SK-N-SH (cell line): ENCODE measurements at regions not wholly inside any gene's neighbourhood (a gene's known extent, or its start where the extent isn't known, plus 50 kb on each side); places are given as distances from the start of the nearest gene placed in this dataset.

Experiments used
- CTCF ChIA-PET: fragments of 300-600, 350-600 bp; formaldehyde crosslinking; extraction: SDS; loops from one replicate; lab custom pipeline; 2021; lab: Yijun Ruan, JAX
- POLR2A ChIA-PET: fragments of 350-600 bp; sonication (Branson Sonifier 250); formaldehyde crosslinking; extraction: SDS; loops from one replicate; lab custom pipeline; 2020; ENCODE audit warnings: antibody characterized with exemption, inconsistent platforms; lab: Yijun Ruan, JAX
- DNase-seq: peaks from one replicate; pipeline ENCODE4 v3.0.0; 2012
- H2AFZ ChIP-seq: fragments of 200-600 bp; sonication (generic); 2 replicates; pipeline ENCODE4 v1.8.1; 2016; ENCODE audit warnings: antibody characterized with exemption, mild to moderate bottlenecking, low read depth
- H3F3A ChIP-seq: fragments of 200-600 bp; sonication (generic); replicated peaks from 2 replicates; pipeline ENCODE3; 2016; ENCODE audit warnings: antibody characterized with exemption, mild to moderate bottlenecking; ENCODE audit not compliant: insufficient read depth
- H3K27ac ChIP-seq, 2 experiments: fragments of 200-500 bp in 1 of 2; fragments of 200-600 bp in 1 of 2; sonication (Bioruptor generic) in 1 of 2; sonication (generic), shearing (Covaris generic) in 1 of 2; 2 replicates each; pipeline versions ENCODE4 v1.5.1 to v1.6.1; 2014 to 2016; ENCODE audit warnings: low read depth in 2 of 2, inconsistent platforms in 1 of 2, low read length in 1 of 2, mild to moderate bottlenecking in 1 of 2, mixed read lengths in 1 of 2
- H3K27me3 ChIP-seq: fragments of 200-600 bp; sonication (generic), shearing (Covaris generic); 2 replicates; pipeline ENCODE4 v1.6.1; 2016; ENCODE audit warnings: mixed run types; ENCODE audit not compliant: insufficient read depth
- H3K36me3 ChIP-seq, 2 experiments: fragments of 200-500 bp in 1 of 2; fragments of 200-600 bp in 1 of 2; sonication (Bioruptor generic) in 1 of 2; sonication (generic) in 1 of 2; replicated peaks in 1 of 2; 2 replicates each; pipeline versions ENCODE3 to v1.5.1; 2014 to 2016; ENCODE audit warnings: low read length in 1 of 2, mild to moderate bottlenecking in 1 of 2; ENCODE audit not compliant: insufficient read depth in 2 of 2, control insufficient read depth in 1 of 2
- H3K4me1 ChIP-seq, 2 experiments: fragments of 200-500 bp in 1 of 2; fragments of 200-600 bp in 1 of 2; sonication (Bioruptor generic) in 1 of 2; sonication (generic), shearing (Covaris generic) in 1 of 2; 2 replicates each; pipeline versions ENCODE4 v1.5.1 to v1.6.1; 2014 to 2016; ENCODE audit warnings: low read depth in 1 of 2, low read length in 1 of 2, mixed run types in 1 of 2; ENCODE audit not compliant: insufficient read depth in 2 of 2, control insufficient read depth in 1 of 2
- H3K4me2 ChIP-seq: fragments of 200-600 bp; sonication (generic), shearing (Covaris generic); 2 replicates; pipeline ENCODE4 v1.6.1; 2017; ENCODE audit warnings: mixed run types
- H3K4me3 ChIP-seq, 2 experiments: fragments of 200-500 bp in 1 of 2; fragments of 200-600 bp in 1 of 2; sonication (Bioruptor generic) in 1 of 2; sonication (generic), shearing (Covaris generic) in 1 of 2; 2 replicates each; pipeline versions ENCODE4 v1.5.1 to v1.8.1; 2014 to 2016; ENCODE audit warnings: low read depth in 2 of 2, inconsistent platforms in 1 of 2, low read length in 1 of 2, mild to moderate bottlenecking in 1 of 2, mixed read lengths in 1 of 2, moderate library complexity in 1 of 2
- H3K79me2 ChIP-seq: fragments of 200-600 bp; sonication (generic); 2 replicates; pipeline ENCODE4 v1.8.1; 2017; ENCODE audit warnings: mild to moderate bottlenecking; ENCODE audit not compliant: insufficient read depth
- H3K9ac ChIP-seq: fragments of 200-600 bp; sonication (generic); 2 replicates; pipeline ENCODE4 v1.6.1; 2017; ENCODE audit warnings: mixed run types
- H3K9me2 ChIP-seq: fragments of 200-600 bp; sonication (generic); 2 replicates; pipeline ENCODE4 v1.6.1; 2017; ENCODE audit warnings: mixed run types
- H3K9me3 ChIP-seq: fragments of 200-600 bp; sonication (generic); 2 replicates; pipeline ENCODE4 v1.6.1; 2017; ENCODE audit warnings: mixed run types, mild to moderate bottlenecking, moderate library complexity
- H4K20me1 ChIP-seq: fragments of 200-600 bp; sonication (generic); 2 replicates; pipeline ENCODE4 v1.6.1; 2017; ENCODE audit warnings: mild to moderate bottlenecking, mixed run types; ENCODE audit not compliant: insufficient read depth
- CHD2 ChIP-seq: fragments of 150-350 bp; IDR thresholded peaks from 2 replicates; pipeline ENCODE4 v1.6.1; 2018; ENCODE audit warnings: low read length; ENCODE audit not compliant: partially characterized antibody
- EZH2phosphoT487 ChIP-seq: fragments of 200-600 bp; sonication (generic); IDR thresholded peaks from 2 replicates; pipeline ENCODE4 v1.6.1; 2017; ENCODE audit warnings: low read depth, mixed run types, mild to moderate bottlenecking, antibody characterized with exemption, moderate library complexity, borderline replicate concordance
- FOXM1 ChIP-seq: IDR thresholded peaks from 2 replicates; pipeline ENCODE4 v1.4.0; 2012; ENCODE audit warnings: low read depth, mild to moderate bottlenecking
- GABPA ChIP-seq: IDR thresholded peaks from 2 replicates; pipeline ENCODE4 v1.4.0; 2012; ENCODE audit warnings: low read depth, mild to moderate bottlenecking
- NFIC ChIP-seq: IDR thresholded peaks from 2 replicates; pipeline ENCODE4 v1.4.0; 2012; ENCODE audit warnings: borderline replicate concordance
- NRF1 ChIP-seq: IDR thresholded peaks from 2 replicates; pipeline ENCODE4 v1.6.1; 2012; ENCODE audit warnings: low read depth, mild to moderate bottlenecking, low read length
- PBX3 ChIP-seq: IDR thresholded peaks from 2 replicates; pipeline ENCODE4; 2012
- POLR2AphosphoS5 ChIP-seq: IDR thresholded peaks from 2 replicates; pipeline ENCODE4 v1.6.1; 2012; ENCODE audit warnings: low read depth, low read length
- RXRA ChIP-seq: IDR thresholded peaks from 2 replicates; pipeline ENCODE4 v1.4.0; 2012; ENCODE audit warnings: low read depth, mild to moderate bottlenecking, borderline replicate concordance
- TAF1 ChIP-seq: IDR thresholded peaks from 2 replicates; pipeline ENCODE4 v1.6.1; 2012; ENCODE audit warnings: low read depth, mild to moderate bottlenecking, low read length, moderate library complexity, borderline replicate concordance
- TCF12 ChIP-seq: IDR thresholded peaks from 2 replicates; pipeline ENCODE4 v1.4.0; 2012
- USF1 ChIP-seq: IDR thresholded peaks from 2 replicates; pipeline ENCODE4 v1.4.0; 2012; ENCODE audit warnings: low read depth, borderline replicate concordance
- USF2 ChIP-seq: fragments of 150-350 bp; IDR thresholded peaks from 2 replicates; pipeline ENCODE4 v1.6.1; 2017; ENCODE audit warnings: antibody characterized with exemption, low read length, low read depth, borderline replicate concordance
- YY1 ChIP-seq: IDR thresholded peaks from 2 replicates; pipeline ENCODE4 v1.4.0; 2012; ENCODE audit warnings: low read depth, mild to moderate bottlenecking
- WGBS: methylation state at CpG from one replicate; pipeline ENCODE4 v1.1.6; 2017; ENCODE audit warnings: low lambda C conversion rate; 5-methylcytosine and 5-hydroxymethylcytosine counted together
- TF ChIP-seq, protein P1 (sequence below): IDR thresholded peaks from 2 replicates; pipeline ENCODE4 v1.6.1; 2012; ENCODE audit warnings: mild to moderate bottlenecking, low read depth, low read length, moderate library complexity

DNA sequence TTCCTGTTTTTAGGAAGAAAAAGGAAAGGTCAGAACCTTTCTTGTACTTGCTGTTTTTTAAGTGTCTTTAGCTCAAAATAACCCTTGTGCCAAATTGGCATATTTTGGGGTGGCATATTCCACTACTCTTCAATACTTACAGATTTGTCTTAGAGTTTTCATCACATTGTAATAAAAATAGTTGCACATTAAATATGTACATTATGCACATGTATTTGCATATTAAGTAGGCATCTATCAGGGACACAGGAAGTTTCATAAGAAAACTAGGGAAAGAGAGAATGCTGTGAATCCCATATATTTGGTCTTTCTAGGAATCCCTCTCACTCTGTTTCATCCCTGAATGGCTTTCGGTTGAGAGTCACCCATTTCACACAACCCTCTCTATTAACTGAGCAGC, 139.6 kb downstream of the LARP7 start:
- H3K9me2 ChIP-seq = no peaks in the 10 kb centered on the region
- 75% methylated on average over 1 of the region's 1 CpG for whole genome bisulfite sequencing
- CTCF ChIA-PET = interaction anchor here (1.2 to 3.3 kb wide), 3 partner anchors 11 to 448 kb away, joined by 3 to 33 read pairs (median 4); no protein-coding TSS in a partner anchor

DNA sequence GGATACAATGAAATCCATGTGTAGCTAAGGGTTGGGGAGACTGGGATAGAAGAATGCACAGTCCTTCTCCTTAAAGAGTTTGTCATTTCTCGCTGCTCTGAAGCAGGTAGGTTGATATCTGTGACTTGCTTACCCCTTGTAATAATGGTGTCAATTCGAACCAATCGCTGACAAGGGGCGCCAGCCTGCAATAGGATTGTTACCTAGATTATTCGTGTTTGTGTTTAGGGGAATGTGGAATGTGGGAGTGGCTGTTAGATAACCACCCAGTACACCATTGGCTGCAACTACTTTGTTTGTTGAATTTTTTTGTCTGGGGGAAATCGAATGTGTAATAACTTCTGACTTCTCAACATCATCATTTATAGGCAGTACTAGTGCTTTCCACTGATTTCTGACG, 141.6 kb downstream of the LARP7 start:
- CTCF ChIA-PET = interaction anchor here (2.1 kb wide), 1 partner anchor 13 kb away, joined by 8 read pairs; no protein-coding TSS in a partner anchor
- no peaks in the 10 kb centered on the region for H3K9me3 ChIP-seq
- H3K27me3 ChIP-seq = no peaks in the 10 kb centered on the region
- H3K27ac ChIP-seq = no peak overlapping the region
- H3K4me2 ChIP-seq = no peak overlapping the region
- POLR2A ChIA-PET = interaction anchor here (0.5 kb wide), 1 partner anchor 313 kb away, joined by 3 read pairs; no protein-coding TSS in a partner anchor
- H3K79me2 ChIP-seq = no peaks in the 10 kb centered on the region
- 73% methylated on average over 7 of the region's 7 CpGs for WGBS
- H3K4me1 ChIP-seq = no peaks in the 10 kb centered on the region
- DNase-seq = no peak
- H3K4me3 ChIP-seq = no peak overlapping the region
- H3K9ac ChIP-seq = no peak overlapping the region
- H4K20me1 ChIP-seq = no peaks in the 10 kb centered on the region
- TF ChIP-seq RXRA (no peak), EZH2phosphoT487 (no peak), USF2 (no peak), TAF1 (no peak), FOXM1 (no peak), USF1 (no peak), GABPA (no peak), TCF12 (no peak), YY1 (no peak), NFIC (no peak), POLR2AphosphoS5 (no peak), PBX3 (no peak), NRF1 (no peak), CHD2 (no peak)
- no peaks in the 10 kb centered on the region for H3F3A ChIP-seq
- no peak overlapping the region for H2AFZ ChIP-seq
- no peaks in the 10 kb centered on the region for H3K9me2 ChIP-seq
- H3K36me3 ChIP-seq = no peaks in the 10 kb centered on the region

More for the DNA sequence above, 139.6 kb downstream of the LARP7 start:
- Histone ChIP-seq H3K36me3 (no peaks in the 10 kb centered on the region), H3K4me3 (no peak overlapping the region), H3K4me2 (no peak overlapping the region), H3K9ac (no peak overlapping the region), H3K27ac (no peak overlapping the region), H3K9me3 (no peaks in the 10 kb centered on the region), H3K79me2 (no peaks in the 10 kb centered on the region), H4K20me1 (no peaks in the 10 kb centered on the region), H3F3A (no peaks in the 10 kb centered on the region), H2AFZ (no peak overlapping the region), H3K4me1 (no peaks in the 10 kb centered on the region), H3K27me3 (no peaks in the 10 kb centered on the region)
- POLR2A ChIA-PET = no interaction called here
- TF ChIP-seq, protein P1, sequence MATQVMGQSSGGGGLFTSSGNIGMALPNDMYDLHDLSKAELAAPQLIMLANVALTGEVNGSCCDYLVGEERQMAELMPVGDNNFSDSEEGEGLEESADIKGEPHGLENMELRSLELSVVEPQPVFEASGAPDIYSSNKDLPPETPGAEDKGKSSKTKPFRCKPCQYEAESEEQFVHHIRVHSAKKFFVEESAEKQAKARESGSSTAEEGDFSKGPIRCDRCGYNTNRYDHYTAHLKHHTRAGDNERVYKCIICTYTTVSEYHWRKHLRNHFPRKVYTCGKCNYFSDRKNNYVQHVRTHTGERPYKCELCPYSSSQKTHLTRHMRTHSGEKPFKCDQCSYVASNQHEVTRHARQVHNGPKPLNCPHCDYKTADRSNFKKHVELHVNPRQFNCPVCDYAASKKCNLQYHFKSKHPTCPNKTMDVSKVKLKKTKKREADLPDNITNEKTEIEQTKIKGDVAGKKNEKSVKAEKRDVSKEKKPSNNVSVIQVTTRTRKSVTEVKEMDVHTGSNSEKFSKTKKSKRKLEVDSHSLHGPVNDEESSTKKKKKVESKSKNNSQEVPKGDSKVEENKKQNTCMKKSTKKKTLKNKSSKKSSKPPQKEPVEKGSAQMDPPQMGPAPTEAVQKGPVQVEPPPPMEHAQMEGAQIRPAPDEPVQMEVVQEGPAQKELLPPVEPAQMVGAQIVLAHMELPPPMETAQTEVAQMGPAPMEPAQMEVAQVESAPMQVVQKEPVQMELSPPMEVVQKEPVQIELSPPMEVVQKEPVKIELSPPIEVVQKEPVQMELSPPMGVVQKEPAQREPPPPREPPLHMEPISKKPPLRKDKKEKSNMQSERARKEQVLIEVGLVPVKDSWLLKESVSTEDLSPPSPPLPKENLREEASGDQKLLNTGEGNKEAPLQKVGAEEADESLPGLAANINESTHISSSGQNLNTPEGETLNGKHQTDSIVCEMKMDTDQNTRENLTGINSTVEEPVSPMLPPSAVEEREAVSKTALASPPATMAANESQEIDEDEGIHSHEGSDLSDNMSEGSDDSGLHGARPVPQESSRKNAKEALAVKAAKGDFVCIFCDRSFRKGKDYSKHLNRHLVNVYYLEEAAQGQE = no peak
- no peak for DNase-seq
